GM23338 (cell line): ENCODE measurements at regions not wholly inside any gene's neighbourhood (a gene's known extent, or its start where the extent isn't known, plus 50 kb on each side); places are given as distances from the start of the nearest gene placed in this dataset.

Experiments
- ATAC-seq: fragments of 200-7000 bp; cut with Tn5 transposase; 3 replicates; pipeline ENCODE4 v1.9.1; 2020
- DNase-seq: peaks from one replicate; pipeline ENCODE4 v3.0.0-alpha.2; 2015; ENCODE audit warnings: low spot score
- H2AFZ ChIP-seq: fragments of 200-600 bp; sonication (generic); 2 replicates; pipeline ENCODE4 v1.8.0; 2016; ENCODE audit warnings: antibody characterized with exemption, mild to moderate bottlenecking, moderate library complexity
- H3F3A ChIP-seq: fragments of 200-600 bp; sonication (generic); replicated peaks from 2 replicates; pipeline ENCODE4 v1.8.0; 2017; ENCODE audit warnings: antibody characterized with exemption, mixed run types, low read depth
- H3K27ac ChIP-seq: fragments of 200-600 bp; sonication (generic); 2 replicates; pipeline ENCODE4 v1.6.1; 2016; ENCODE audit warnings: low read depth
- H3K27me3 ChIP-seq: fragments of 200-600 bp; sonication (generic); 2 replicates; pipeline ENCODE4 v1.8.0; 2016; ENCODE audit warnings: mild to moderate bottlenecking, mixed run types, moderate library complexity; ENCODE audit not compliant: insufficient read depth
- H3K36me3 ChIP-seq: fragments of 200-600 bp; sonication (generic); 2 replicates; pipeline ENCODE4 v1.8.0; 2016; ENCODE audit warnings: mild to moderate bottlenecking; ENCODE audit not compliant: insufficient read depth
- H3K4me1 ChIP-seq: fragments of 200-600 bp; sonication (generic); 2 replicates; pipeline ENCODE4 v1.8.0; 2016; ENCODE audit warnings: mild to moderate bottlenecking, moderate library complexity; ENCODE audit not compliant: insufficient read depth
- H3K4me2 ChIP-seq: fragments of 200-600 bp; sonication (generic); 2 replicates; pipeline ENCODE4 v1.7.1; 2017; ENCODE audit warnings: mixed run types
- H3K4me3 ChIP-seq: fragments of 200-600 bp; sonication (generic); 2 replicates; pipeline ENCODE4 v1.6.1; 2016; ENCODE audit warnings: mixed run types
- H3K79me2 ChIP-seq: fragments of 200-600 bp; sonication (generic); replicated peaks from 2 replicates; pipeline ENCODE4 v1.8.0; 2017; ENCODE audit warnings: mild to moderate bottlenecking; ENCODE audit not compliant: insufficient read depth
- H3K9me2 ChIP-seq: fragments of 200-600 bp; sonication (generic); 2 replicates; pipeline ENCODE4 v1.8.0; 2017; ENCODE audit not compliant: insufficient read depth
- H4K20me1 ChIP-seq: fragments of 200-600 bp; sonication (generic); replicated peaks from 2 replicates; pipeline ENCODE4 v1.8.0; 2017; ENCODE audit warnings: mild to moderate bottlenecking; ENCODE audit not compliant: insufficient read depth
- H3K27ac Mint-ChIP-seq: 2 replicates; pipeline ENCODE4 v1.8.0; 2020; ENCODE audit warnings: inconsistent platforms, mild to moderate bottlenecking, moderate library complexity, mixed read lengths
- H3K27me3 Mint-ChIP-seq: 3 replicates; pipeline ENCODE4 v1.8.0; 2022; ENCODE audit warnings: low read depth, mild to moderate bottlenecking, moderate library complexity, mixed read lengths, inconsistent platforms; ENCODE audit not compliant: insufficient read depth, poor library complexity
- H3K36me3 Mint-ChIP-seq: 3 replicates; pipeline ENCODE4 v1.8.0; 2021; ENCODE audit warnings: low read depth, mild to moderate bottlenecking, inconsistent platforms, moderate library complexity, mixed read lengths
- H3K4me1 Mint-ChIP-seq: 3 replicates; pipeline ENCODE4 v1.8.0; 2020; ENCODE audit warnings: mild to moderate bottlenecking, inconsistent platforms, mixed read lengths
- H3K4me3 Mint-ChIP-seq: 3 replicates; pipeline ENCODE4 v1.8.0; 2021; ENCODE audit warnings: moderate library complexity, mild to moderate bottlenecking, inconsistent platforms, mixed read lengths
- H3K9me3 Mint-ChIP-seq: 3 replicates; pipeline ENCODE4 v1.8.0; 2020; ENCODE audit warnings: moderate library complexity, mild to moderate bottlenecking, inconsistent platforms, mixed read lengths
- EZH2phosphoT487 ChIP-seq: fragments of 200-600 bp; sonication (generic); IDR thresholded peaks from one replicate; pipeline ENCODE4 v1.8.1; 2018; ENCODE audit warnings: antibody characterized with exemption; ENCODE audit not compliant: unreplicated experiment
- JUNB ChIP-seq: IDR thresholded peaks from one replicate; pipeline ENCODE4 v1.6.1; 2016; ENCODE audit warnings: antibody characterized with exemption; ENCODE audit not compliant: unreplicated experiment
- NANOG ChIP-seq: IDR thresholded peaks from 2 replicates; pipeline ENCODE4 v1.6.1; 2016; ENCODE audit warnings: antibody characterized with exemption, borderline replicate concordance
- POLR2AphosphoS5 ChIP-seq: IDR thresholded peaks from 2 replicates; pipeline ENCODE4 v1.6.1; 2016; ENCODE audit warnings: antibody characterized with exemption, low read depth
- STAT1 ChIP-seq: IDR thresholded peaks from one replicate; pipeline ENCODE4 v1.6.1; 2016; ENCODE audit warnings: antibody characterized with exemption; ENCODE audit not compliant: unreplicated experiment
- ZNF114 ChIP-seq: fragments of 250-450 bp; sonication (Bioruptor Pico); IDR thresholded peaks from 2 replicates; pipeline ENCODE4 v1.5.0; 2020; ENCODE audit warnings: mild to moderate bottlenecking, moderate library complexity
- ZNF331 ChIP-seq: fragments of 250-450 bp; sonication (Bioruptor Pico); IDR thresholded peaks from 2 replicates; pipeline ENCODE4 v1.5.0; 2020; ENCODE audit warnings: low read depth, mild to moderate bottlenecking, moderate library complexity
- TF ChIP-seq, protein P1 (sequence below): fragments of 250-450 bp; sonication (Bioruptor Pico); IDR thresholded peaks from 2 replicates; pipeline ENCODE4 v1.5.0; 2020; ENCODE audit warnings: mild to moderate bottlenecking, moderate library complexity
- TF ChIP-seq, protein P2 (sequence below): IDR thresholded peaks from 2 replicates; pipeline ENCODE4 v1.6.1; 2016; ENCODE audit warnings: antibody characterized with exemption

DNA sequence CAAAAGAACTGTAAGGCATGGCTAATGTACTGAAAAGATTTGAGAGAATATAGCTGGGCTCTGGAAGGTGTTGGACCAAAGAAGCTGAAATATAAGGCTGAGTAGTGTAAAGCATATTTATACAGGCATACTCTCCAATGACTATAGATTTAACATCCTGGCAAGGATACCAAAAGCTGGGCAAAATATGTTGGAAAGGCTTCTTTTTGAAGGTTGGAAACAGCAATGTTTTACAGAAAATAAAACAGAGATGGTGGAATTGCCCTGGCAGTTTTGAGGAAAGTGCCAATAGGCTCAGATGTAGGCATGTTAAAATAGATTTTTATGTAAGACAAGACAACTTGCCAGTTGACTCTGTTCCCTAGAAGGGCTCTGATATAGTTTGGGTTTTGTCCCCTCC, 184.1 kb upstream of the SHISA6 start (continued):
- TF ChIP-seq, protein P1, sequence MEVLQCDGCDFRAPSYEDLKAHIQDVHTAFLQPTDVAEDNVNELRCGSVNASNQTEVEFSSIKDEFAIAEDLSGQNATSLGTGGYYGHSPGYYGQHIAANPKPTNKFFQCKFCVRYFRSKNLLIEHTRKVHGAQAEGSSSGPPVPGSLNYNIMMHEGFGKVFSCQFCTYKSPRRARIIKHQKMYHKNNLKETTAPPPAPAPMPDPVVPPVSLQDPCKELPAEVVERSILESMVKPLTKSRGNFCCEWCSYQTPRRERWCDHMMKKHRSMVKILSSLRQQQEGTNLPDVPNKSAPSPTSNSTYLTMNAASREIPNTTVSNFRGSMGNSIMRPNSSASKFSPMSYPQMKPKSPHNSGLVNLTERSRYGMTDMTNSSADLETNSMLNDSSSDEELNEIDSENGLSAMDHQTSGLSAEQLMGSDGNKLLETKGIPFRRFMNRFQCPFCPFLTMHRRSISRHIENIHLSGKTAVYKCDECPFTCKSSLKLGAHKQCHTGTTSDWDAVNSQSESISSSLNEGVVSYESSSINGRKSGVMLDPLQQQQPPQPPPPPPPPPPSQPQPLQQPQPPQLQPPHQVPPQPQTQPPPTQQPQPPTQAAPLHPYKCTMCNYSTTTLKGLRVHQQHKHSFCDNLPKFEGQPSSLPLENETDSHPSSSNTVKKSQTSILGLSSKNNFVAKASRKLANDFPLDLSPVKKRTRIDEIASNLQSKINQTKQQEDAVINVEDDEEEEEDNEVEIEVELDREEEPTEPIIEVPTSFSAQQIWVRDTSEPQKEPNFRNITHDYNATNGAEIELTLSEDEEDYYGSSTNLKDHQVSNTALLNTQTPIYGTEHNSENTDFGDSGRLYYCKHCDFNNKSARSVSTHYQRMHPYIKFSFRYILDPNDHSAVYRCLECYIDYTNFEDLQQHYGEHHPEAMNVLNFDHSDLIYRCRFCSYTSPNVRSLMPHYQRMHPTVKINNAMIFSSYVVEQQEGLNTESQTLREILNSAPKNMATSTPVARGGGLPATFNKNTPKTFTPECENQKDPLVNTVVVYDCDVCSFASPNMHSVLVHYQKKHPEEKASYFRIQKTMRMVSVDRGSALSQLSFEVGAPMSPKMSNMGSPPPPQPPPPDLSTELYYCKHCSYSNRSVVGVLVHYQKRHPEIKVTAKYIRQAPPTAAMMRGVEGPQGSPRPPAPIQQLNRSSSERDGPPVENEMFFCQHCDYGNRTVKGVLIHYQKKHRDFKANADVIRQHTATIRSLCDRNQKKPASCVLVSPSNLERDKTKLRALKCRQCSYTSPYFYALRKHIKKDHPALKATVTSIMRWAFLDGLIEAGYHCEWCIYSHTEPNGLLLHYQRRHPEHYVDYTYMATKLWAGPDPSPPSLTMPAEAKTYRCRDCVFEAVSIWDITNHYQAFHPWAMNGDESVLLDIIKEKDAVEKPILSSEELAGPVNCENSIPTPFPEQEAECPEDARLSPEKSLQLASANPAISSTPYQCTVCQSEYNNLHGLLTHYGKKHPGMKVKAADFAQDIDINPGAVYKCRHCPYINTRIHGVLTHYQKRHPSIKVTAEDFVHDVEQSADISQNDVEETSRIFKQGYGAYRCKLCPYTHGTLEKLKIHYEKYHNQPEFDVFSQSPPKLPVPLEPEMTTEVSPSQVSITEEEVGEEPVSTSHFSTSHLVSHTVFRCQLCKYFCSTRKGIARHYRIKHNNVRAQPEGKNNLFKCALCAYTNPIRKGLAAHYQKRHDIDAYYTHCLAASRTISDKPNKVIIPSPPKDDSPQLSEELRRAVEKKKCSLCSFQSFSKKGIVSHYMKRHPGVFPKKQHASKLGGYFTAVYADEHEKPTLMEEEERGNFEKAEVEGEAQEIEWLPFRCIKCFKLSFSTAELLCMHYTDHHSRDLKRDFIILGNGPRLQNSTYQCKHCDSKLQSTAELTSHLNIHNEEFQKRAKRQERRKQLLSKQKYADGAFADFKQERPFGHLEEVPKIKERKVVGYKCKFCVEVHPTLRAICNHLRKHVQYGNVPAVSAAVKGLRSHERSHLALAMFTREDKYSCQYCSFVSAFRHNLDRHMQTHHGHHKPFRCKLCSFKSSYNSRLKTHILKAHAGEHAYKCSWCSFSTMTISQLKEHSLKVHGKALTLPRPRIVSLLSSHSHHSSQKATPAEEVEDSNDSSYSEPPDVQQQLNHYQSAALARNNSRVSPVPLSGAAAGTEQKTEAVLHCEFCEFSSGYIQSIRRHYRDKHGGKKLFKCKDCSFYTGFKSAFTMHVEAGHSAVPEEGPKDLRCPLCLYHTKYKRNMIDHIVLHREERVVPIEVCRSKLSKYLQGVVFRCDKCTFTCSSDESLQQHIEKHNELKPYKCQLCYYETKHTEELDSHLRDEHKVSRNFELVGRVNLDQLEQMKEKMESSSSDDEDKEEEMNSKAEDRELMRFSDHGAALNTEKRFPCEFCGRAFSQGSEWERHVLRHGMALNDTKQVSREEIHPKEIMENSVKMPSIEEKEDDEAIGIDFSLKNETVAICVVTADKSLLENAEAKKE (CRISPR knock-in tag): no peak
- no peak for TF ChIP-seq POLR2AphosphoS5
- TF ChIP-seq NANOG: no peak
- no peak for TF ChIP-seq EZH2phosphoT487
- TF ChIP-seq ZNF331 (CRISPR knock-in tag): no peak
- no peak for TF ChIP-seq STAT1
- no peak for TF ChIP-seq ZNF114 (CRISPR knock-in tag)
- no peak for TF ChIP-seq JUNB
- TF ChIP-seq, protein P2, sequence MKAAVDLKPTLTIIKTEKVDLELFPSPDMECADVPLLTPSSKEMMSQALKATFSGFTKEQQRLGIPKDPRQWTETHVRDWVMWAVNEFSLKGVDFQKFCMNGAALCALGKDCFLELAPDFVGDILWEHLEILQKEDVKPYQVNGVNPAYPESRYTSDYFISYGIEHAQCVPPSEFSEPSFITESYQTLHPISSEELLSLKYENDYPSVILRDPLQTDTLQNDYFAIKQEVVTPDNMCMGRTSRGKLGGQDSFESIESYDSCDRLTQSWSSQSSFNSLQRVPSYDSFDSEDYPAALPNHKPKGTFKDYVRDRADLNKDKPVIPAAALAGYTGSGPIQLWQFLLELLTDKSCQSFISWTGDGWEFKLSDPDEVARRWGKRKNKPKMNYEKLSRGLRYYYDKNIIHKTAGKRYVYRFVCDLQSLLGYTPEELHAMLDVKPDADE: no peak

DNA sequence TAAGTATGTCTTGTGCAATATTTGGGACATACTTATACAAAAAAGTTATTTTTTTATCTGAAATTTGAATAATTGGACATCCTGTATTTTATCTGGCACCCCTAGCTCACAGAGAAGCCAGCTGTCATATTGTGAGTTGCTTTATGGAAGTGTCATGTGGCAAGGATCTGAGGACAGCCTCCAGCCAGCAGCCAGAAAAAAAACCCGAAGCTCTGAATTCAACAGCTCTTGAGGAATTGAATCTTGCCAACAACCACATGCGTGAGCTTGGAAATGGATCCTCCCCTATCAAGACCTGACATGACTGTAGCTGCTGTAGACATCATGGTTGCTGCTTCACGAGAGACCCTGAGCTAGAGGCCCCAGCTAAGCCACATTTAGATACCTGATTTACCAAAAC, 187.2 kb upstream of the SHISA6 start:
- Histone ChIP-seq H3K4me2 (no peak overlapping the region), H3K27me3 (no peaks in the 10 kb centered on the region), H3K9me2 (no peaks in the 10 kb centered on the region), H4K20me1 (no peaks in the 10 kb centered on the region), H3K4me3 (no peak overlapping the region), H3K36me3 (peaks cover 5% of the 10 kb centered on the region; the same call in 1 of the 2 replicates), H3K79me2 (no peaks in the 10 kb centered on the region), H3K4me1 (no peaks in the 10 kb centered on the region), H3F3A (no peaks in the 10 kb centered on the region), H2AFZ (no peak overlapping the region), H3K27ac (no peak overlapping the region)
- no peak for ATAC-seq
- H3K36me3 Mint-ChIP-seq: peaks cover 33% of the 10 kb centered on the region
- H3K27me3 Mint-ChIP-seq: peaks cover 4% of the 10 kb centered on the region
- H3K27ac Mint-ChIP-seq: no peak overlapping the region
- no peak for DNase-seq
- H3K4me1 Mint-ChIP-seq: no peaks in the 10 kb centered on the region
- no peak overlapping the region for H3K4me3 Mint-ChIP-seq
- peaks cover 98% of the 10 kb centered on the region for H3K9me3 Mint-ChIP-seq
- no peak for TF ChIP-seq NANOG
- TF ChIP-seq ZNF114 (CRISPR knock-in tag): no peak
- no peak for TF ChIP-seq POLR2AphosphoS5
- no peak for TF ChIP-seq EZH2phosphoT487
- TF ChIP-seq, protein P1 (CRISPR knock-in tag): no peak
